ENCODE measurements at regions not wholly inside any gene's neighbourhood (a gene's known extent, or its start where the extent isn't known, plus 50 kb on each side); places are given as distances from the start of the nearest gene placed in this dataset.

DNA sequence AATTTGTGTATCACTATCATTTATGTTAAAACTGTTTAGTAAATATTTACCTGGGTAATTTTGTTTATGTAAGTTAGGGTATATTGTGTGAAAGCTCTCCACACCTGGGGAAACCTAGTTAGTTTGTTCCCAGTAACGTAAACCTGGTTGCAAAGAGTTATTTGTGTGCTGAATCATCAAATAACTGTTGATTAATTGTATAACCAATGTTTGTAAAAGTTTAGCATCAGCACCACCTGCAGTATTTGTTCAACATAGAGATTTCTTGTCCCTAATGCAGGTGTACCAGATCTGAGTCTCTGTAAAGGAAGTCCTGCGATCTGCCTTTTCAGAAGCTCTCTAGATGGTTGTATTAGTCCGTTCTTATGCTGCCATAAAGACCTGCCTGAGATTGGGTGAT, 440.4 kb downstream of the COL12A1 start:
- TF ChIP-seq, protein P1, sequence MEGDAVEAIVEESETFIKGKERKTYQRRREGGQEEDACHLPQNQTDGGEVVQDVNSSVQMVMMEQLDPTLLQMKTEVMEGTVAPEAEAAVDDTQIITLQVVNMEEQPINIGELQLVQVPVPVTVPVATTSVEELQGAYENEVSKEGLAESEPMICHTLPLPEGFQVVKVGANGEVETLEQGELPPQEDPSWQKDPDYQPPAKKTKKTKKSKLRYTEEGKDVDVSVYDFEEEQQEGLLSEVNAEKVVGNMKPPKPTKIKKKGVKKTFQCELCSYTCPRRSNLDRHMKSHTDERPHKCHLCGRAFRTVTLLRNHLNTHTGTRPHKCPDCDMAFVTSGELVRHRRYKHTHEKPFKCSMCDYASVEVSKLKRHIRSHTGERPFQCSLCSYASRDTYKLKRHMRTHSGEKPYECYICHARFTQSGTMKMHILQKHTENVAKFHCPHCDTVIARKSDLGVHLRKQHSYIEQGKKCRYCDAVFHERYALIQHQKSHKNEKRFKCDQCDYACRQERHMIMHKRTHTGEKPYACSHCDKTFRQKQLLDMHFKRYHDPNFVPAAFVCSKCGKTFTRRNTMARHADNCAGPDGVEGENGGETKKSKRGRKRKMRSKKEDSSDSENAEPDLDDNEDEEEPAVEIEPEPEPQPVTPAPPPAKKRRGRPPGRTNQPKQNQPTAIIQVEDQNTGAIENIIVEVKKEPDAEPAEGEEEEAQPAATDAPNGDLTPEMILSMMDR (IDR thresholded peaks at IDR 0.05; ENCODE audit: extremely low read depth, low read depth, low read length), result no peak

GRCh38 chr6:74764486-74764885, 441.4 kb downstream of the COL12A1 start:
- Histone ChIP-seq H3K79me2 (ENCODE audit: insufficient read depth, low read length) (no peaks in the 10 kb centered on the region), H3K27ac (ENCODE audit: low read depth, low read length) (no peak overlapping the region), H3K4me2 (ENCODE audit: insufficient read depth, low read length) (no peak overlapping the region), H3K36me3 (ENCODE audit: insufficient read depth, low read length) (no peaks in the 10 kb centered on the region), H3K27me3 (ENCODE audit: insufficient read depth, low read length) (no peaks in the 10 kb centered on the region), H3K4me1 (ENCODE audit: insufficient read depth, low read length) (no peaks in the 10 kb centered on the region), H4K20me1 (ENCODE audit: insufficient read depth, low read length) (no peaks in the 10 kb centered on the region), H3K9me3 (ENCODE audit: low read depth, low read length) (no peaks in the 10 kb centered on the region), H3K4me3 (ENCODE audit: insufficient read depth, low read length) (no peak overlapping the region), H2AFZ (ENCODE audit: low read length) (peak overlapping the region; percentile 16)
- no peak for DNase-seq (ENCODE audit: insufficient read length, low spot score, missing footprints)
- TF ChIP-seq, protein P1 (IDR thresholded peaks at IDR 0.05; ENCODE audit: extremely low read depth, low read depth, low read length), result no peak

More for the DNA sequence above, 440.4 kb downstream of the COL12A1 start:
- H3K4me1 ChIP-seq (ENCODE audit: insufficient read depth, low read length), result no peaks in the 10 kb centered on the region
- no peaks in the 10 kb centered on the region for H3K27me3 ChIP-seq (ENCODE audit: insufficient read depth, low read length)
- peak; percentile 31 for DNase-seq (ENCODE audit: insufficient read length, low spot score, missing footprints)
- H2AFZ ChIP-seq (ENCODE audit: low read length), result no peak overlapping the region
- no peaks in the 10 kb centered on the region for H4K20me1 ChIP-seq (ENCODE audit: insufficient read depth, low read length)
- H3K4me3 ChIP-seq (ENCODE audit: insufficient read depth, low read length), result no peak overlapping the region
- no peak overlapping the region for H3K4me2 ChIP-seq (ENCODE audit: insufficient read depth, low read length)
- no peaks in the 10 kb centered on the region for H3K9me3 ChIP-seq (ENCODE audit: low read depth, low read length)
- H3K36me3 ChIP-seq (ENCODE audit: insufficient read depth, low read length), result no peaks in the 10 kb centered on the region
- no peaks in the 10 kb centered on the region for H3K79me2 ChIP-seq (ENCODE audit: insufficient read depth, low read length)
- no peak overlapping the region for H3K27ac ChIP-seq (ENCODE audit: low read depth, low read length)

DNA sequence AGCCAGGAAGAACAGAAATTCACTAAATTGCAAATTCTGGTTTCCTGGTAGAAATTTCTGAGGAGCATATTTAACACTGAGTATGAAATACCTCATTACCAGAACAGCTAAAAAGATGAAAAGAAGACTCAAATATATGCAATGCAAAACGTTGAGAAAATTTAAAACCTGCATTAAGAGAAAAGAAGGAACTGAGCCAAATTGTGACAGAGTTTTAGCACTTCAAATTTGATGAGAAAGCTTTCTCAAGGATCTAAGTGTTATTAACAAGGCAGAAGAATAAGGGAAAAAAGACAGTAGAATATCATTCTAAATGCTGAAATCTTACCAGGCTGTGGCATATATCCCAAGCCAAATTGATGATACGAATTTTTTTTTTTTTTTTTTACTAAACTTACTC, 443.0 kb downstream of the COL12A1 start:
- no peak for DNase-seq (ENCODE audit: insufficient read length, low spot score, missing footprints)
- H2AFZ ChIP-seq (ENCODE audit: low read length), result no peak overlapping the region
- H4K20me1 ChIP-seq (ENCODE audit: insufficient read depth, low read length), result no peaks in the 10 kb centered on the region
- H3K4me2 ChIP-seq (ENCODE audit: insufficient read depth, low read length), result no peak overlapping the region
- H3K4me3 ChIP-seq (ENCODE audit: insufficient read depth, low read length), result no peak overlapping the region
- no peaks in the 10 kb centered on the region for H3K36me3 ChIP-seq (ENCODE audit: insufficient read depth, low read length)
- no peak overlapping the region for H3K27ac ChIP-seq (ENCODE audit: low read depth, low read length)
- no peaks in the 10 kb centered on the region for H3K9me3 ChIP-seq (ENCODE audit: low read depth, low read length)
- TF ChIP-seq, protein P1 (IDR thresholded peaks at IDR 0.05; ENCODE audit: extremely low read depth, low read depth, low read length), result no peak
- no peaks in the 10 kb centered on the region for H3K79me2 ChIP-seq (ENCODE audit: insufficient read depth, low read length)
- no peaks in the 10 kb centered on the region for H3K4me1 ChIP-seq (ENCODE audit: insufficient read depth, low read length)
- no peaks in the 10 kb centered on the region for H3K27me3 ChIP-seq (ENCODE audit: insufficient read depth, low read length)

- Histone ChIP-seq H2AFZ (ENCODE audit: low read length) (no peak overlapping the region), H3K36me3 (ENCODE audit: insufficient read depth, low read length) (no peaks in the 10 kb centered on the region), H3K9me3 (ENCODE audit: low read depth, low read length) (no peaks in the 10 kb centered on the region), H3K79me2 (ENCODE audit: insufficient read depth, low read length) (no peaks in the 10 kb centered on the region), H3K27me3 (ENCODE audit: insufficient read depth, low read length) (no peaks in the 10 kb centered on the region), H4K20me1 (ENCODE audit: insufficient read depth, low read length) (no peaks in the 10 kb centered on the region), H3K4me2 (ENCODE audit: insufficient read depth, low read length) (no peak overlapping the region), H3K4me3 (ENCODE audit: insufficient read depth, low read length) (no peak overlapping the region), H3K27ac (ENCODE audit: low read depth, low read length) (no peak overlapping the region), H3K4me1 (ENCODE audit: insufficient read depth, low read length) (no peaks in the 10 kb centered on the region)
- TF ChIP-seq, protein P1 (IDR thresholded peaks at IDR 0.05; ENCODE audit: extremely low read depth, low read depth, low read length), result no peak
- no peak for DNase-seq (ENCODE audit: insufficient read length, low spot score, missing footprints)
Measured at GRCh38 chr6:74757813-74758212, 448.0 kb downstream of the COL12A1 start.

Measured in osteoblast (primary cell).